ENCODE measurements at regions not wholly inside any gene's neighbourhood (a gene's known extent, or its start where the extent isn't known, plus 50 kb on each side); places are given as distances from the start of the nearest gene placed in this dataset.

GRCh38 chr10:128902031-128902710, 564.9 kb upstream of the MGMT start:
- DNase-seq (ENCODE audit: extremely low read depth in 1 of 2, low read depth in 1 of 2), result no peak

DNA sequence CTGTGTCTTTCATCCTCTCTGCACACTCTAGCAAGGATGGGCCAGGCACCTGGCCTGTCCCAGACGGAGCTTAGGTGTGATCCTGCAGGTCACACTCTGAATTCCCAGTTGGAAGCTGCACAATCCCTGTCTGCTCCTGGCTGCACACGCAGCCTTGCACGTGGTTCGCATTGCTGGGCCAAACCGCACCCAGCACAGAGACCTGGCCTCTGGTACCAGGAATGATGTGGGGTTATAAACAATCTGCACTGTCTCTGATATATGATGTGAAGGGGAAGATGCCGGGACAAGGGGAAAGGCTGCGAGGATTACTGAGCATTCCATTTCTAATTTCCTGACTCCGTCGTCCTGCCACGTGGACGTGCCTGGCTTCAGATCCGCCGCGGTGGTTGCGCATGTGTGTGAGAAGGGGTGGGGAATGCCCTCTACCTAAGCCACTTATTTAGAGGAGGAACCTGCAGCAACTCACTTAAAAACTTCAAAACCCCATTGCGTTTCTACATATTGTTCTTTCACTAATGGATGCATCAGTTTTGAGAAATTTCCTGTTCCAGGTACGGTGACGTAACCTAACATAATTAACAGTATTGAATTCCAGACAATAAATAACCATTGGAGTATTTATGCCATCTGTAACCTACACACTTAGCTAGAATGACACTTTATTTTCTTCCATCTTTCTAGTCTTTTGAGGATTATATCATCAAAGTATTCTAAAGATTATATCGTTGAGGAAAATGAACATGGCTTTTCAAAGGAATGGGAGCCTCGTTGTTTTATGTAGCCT, 559.7 kb upstream of the MGMT start:
- no peak for DNase-seq (ENCODE audit: extremely low read depth in 1 of 2, low read depth in 1 of 2)

GRCh38 chr10:128908099-128908498, 558.9 kb upstream of the MGMT start:
- no peak for DNase-seq (ENCODE audit: extremely low read depth in 1 of 2, low read depth in 1 of 2)

GRCh38 chr10:128908499-128908898, 558.5 kb upstream of the MGMT start:
- DNase-seq (ENCODE audit: extremely low read depth in 1 of 2, low read depth in 1 of 2), result no peak

GRCh38 chr10:128912568-128913311, 554.3 kb upstream of the MGMT start:
- no peak for DNase-seq (ENCODE audit: extremely low read depth in 1 of 2, low read depth in 1 of 2)

DNA sequence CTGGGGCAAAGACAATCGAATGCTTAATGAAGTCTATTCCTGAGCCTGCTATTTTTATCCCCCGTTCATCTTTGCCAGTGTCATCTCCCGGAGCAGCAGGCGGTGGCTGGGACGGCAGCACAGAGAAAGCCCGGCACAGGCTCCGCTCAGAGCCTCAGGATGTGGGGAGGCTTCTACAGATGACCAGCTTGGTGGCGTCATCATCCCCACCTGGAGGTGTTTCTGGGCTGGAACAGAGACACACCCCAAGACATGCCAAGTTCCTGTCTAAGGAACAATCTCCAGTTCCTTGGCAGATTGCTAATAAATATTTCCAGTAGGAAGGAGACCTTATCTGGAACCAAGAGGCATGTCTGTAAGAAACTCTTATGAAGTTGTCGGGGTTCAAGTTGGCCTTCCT, 552.4 kb upstream of the MGMT start:
- DNase-seq (ENCODE audit: extremely low read depth in 1 of 2, low read depth in 1 of 2), result no peak

GRCh38 chr10:128915630-128916029, 551.4 kb upstream of the MGMT start:
- DNase-seq (ENCODE audit: extremely low read depth in 1 of 2, low read depth in 1 of 2), result no peak

GRCh38 chr10:128916383-128916782, 550.7 kb upstream of the MGMT start:
- DNase-seq (ENCODE audit: extremely low read depth in 1 of 2, low read depth in 1 of 2), result no peak

- no peak for DNase-seq (ENCODE audit: extremely low read depth in 1 of 2, low read depth in 1 of 2)
These were observed 545.5 kb upstream of the MGMT start for GRCh38 chr10:128921389-128922022.

DNA sequence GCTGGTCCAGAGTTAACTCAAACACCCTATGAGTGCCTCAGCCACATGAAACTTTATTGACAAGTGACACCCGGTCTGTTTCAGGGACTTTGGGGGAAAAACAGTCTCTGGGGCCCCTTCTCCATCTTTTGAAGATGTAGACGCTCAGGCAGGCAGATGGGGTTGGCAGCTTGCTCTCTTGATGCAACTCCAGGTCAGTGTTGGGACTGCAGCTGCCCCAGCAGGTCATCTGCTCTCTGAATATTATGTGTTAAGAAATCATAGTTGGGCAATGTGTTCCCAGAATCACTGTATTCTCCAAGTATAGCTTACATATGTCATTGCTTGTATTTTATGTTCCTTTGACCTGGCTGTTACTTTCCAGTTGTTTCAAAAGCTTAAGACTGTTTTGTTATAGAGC, 544.9 kb upstream of the MGMT start:
- no peak for DNase-seq (ENCODE audit: extremely low read depth in 1 of 2, low read depth in 1 of 2)

DNA sequence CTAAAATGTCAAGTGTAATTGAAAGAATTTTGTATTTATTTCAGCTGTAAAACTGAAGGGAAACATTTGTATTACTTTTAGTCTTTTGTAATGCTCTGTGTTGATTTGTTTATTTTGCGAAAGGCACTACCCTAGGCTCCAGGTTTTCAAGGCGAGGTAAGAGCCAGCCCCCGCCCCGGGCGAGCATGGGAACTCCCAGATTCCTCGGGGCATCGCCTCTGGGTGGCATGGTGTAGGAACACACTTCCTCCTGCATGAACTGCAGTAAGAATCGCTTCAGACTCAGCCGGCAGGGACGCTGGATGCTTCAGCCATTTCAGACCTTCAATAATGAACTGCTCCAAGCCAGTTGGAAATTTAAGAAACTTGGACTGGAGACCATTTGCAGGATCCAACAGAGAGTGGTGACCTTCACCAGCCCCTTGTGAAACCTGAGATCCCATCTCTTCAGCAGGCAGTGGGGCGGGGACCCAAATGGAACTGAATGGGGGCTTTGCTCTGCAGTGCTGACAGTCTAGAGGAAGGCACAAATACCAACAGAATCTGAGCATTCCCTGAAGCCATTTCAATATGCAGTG, 544.3 kb upstream of the MGMT start:
- no peak for DNase-seq (ENCODE audit: extremely low read depth in 1 of 2, low read depth in 1 of 2)

- no peak for DNase-seq (ENCODE audit: extremely low read depth in 1 of 2, low read depth in 1 of 2)
These were observed 542.1 kb upstream of the MGMT start for GRCh38 chr10:128924918-128925317.

GRCh38 chr10:128926711-128927110, 540.3 kb upstream of the MGMT start:
- no peak for DNase-seq (ENCODE audit: extremely low read depth in 1 of 2, low read depth in 1 of 2)

DNA sequence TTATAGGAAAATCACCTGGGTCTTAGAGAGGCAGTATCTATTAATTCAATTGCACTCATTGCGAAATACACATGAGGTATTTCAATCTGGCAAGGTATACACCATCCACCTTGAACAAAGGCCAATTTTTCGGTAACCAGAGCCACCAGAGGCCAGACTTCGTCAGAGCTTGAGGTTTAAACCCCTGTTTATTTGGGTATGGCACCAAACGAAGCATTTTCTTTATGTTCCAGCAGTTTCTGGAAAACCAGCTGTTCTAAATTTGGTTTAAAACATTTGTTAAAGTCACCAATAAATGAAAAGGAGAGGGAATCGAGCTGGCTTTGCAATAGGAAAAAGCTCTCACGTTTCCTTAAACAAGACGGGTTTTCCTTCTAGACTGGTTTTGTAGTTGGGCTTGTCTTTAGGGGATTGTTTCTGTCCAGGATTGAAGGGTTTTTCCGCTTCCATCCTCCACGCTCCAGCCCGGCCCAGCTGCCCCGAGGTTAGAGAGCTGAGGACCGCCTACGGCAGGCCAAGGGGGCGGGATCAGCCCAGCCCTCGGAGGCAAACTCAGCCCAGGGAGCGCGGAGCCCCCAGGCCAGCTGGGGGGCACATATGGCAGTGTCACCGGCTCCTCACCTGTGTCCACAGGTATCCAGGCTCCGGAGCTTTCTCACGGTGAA, 539.4 kb upstream of the MGMT start:
- no peak for DNase-seq (ENCODE audit: extremely low read depth in 1 of 2, low read depth in 1 of 2)

DNA sequence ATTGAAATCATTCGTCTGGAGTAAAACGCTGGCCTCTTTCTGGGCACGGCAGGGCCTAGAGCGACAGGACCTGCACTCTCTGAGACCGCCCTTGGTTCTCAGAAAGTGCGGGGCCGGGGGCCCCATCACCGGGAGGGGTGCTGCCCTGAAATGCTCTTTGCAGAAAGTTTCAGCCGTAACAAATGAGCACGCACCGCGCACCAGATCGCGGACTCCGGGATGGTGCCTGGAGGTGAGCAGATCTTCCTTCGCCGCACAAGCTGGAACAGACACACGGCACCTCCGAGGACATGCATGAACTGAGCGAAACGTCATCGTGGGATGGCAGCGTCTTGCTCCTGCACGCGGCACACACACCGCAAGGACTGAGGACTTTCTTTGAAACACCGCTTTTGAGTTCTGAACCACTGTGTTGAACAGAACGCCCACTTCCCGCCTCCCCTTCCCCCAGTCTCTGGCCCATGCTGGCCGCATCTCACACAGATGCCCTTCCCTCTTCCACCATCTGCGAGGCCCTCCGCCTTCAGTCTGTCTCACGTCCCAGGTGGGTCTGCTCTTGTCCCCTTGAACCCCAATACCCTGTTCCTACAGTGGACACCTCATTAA, 538.7 kb upstream of the MGMT start:
- no peak for DNase-seq (ENCODE audit: extremely low read depth in 1 of 2, low read depth in 1 of 2)

DNA sequence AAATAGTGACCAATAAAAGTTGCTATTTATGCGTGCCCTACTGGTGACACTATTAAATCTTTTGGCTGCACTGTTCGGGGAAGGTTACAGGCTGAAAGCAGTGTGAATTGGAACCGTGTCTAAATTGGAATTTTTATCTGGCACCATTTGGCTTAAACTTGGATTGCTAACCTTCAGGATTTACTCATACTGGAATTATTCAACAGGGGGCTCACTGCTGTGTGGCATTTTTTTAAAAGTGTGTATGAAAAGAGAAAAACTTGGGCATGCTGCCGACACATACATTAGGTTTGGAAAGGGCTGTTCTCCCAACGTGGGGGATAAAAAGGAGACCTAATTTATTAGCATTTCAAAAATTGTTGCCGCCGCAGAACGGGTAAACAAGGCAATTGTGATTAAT, 537.9 kb upstream of the MGMT start:
- no peak for DNase-seq (ENCODE audit: extremely low read depth in 1 of 2, low read depth in 1 of 2)

DNA sequence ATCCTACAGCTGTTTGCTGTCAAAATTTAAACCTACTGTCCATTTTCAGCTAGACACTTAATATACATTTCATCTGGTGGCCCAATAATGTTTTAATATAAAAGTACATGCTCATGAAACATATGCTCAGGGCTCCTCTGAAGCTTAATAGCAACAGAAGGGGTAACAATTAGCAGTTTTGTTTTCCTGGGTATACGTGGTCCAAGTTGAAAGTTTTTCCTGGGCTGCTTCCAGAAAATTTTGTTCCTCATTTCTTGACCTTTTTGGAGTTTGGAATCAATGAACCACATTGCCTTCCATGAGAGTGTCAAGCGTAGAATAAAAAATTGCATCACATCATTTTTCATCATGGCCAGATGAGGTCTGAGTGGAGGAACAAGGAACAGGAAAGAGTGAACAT, 537.3 kb upstream of the MGMT start:
- no peak for DNase-seq (ENCODE audit: extremely low read depth in 1 of 2, low read depth in 1 of 2)

DNA sequence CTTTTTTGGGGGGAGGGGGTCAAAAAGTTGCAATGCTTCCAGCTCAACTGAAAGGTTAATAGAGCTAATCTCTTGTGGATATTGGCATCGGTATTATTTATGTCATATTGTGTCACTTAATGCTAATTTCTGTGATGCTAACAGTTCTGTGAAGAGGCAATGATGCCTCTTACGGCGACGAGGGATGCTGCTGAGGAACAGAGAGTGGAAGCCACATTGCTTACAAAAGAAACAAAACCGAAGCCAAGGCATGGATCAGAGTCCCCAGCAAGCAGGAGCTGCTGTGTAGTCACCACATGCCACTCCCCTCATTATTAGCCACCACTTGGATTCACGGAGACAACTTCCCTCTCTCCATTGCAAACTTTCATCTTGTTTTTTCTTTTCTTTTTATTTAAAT, 536.5 kb upstream of the MGMT start:
- DNase-seq (ENCODE audit: extremely low read depth in 1 of 2, low read depth in 1 of 2), result no peak

DNA sequence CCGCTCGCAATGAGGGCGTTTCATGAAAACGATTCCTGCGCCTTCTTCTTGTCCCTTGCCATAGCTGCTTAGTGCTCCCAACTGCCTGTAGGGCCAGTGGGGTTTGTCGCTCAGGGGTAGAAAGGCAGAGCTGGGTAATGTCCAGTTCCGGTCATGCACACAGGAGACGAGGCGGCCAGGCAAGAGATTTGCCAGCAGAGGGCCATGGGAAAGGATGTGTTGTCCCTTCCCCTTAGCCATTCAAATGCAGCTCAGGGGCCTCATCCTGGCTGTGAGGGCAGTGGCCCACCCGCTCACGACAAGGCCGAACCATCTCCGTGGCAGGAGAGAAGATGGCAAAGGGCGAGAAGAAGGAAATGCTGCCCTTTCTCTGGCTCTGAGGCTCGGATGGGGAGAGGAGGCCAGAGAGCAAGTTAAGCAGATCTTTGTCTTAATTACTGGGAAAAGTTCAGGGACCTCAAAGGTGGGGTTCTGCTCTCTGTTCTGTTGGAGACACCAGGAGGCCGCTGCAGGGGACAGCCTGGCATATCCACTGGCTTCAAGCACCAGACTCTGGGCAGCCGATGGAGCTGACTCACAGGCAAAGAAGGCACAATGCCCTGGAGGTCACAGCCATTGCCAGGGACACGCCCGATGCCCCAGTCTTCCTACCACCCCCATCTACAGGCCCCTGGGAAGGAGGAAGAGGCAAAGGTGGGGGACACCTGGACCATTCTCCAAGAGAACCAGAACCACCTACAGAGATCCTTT, 534.8 kb upstream of the MGMT start:
- DNase-seq (ENCODE audit: extremely low read depth in 1 of 2, low read depth in 1 of 2), result no peak

Measured in stimulated activated CD8-positive, alpha-beta memory T cell treated with anti-CD3 and anti-CD28 coated beads, Interleukin-7, amount 100 ng/mL, for 48 hours (primary cell).